IMR-90 (cell line): ENCODE measurements at regions not wholly inside any gene's neighbourhood (a gene's known extent, or its start where the extent isn't known, plus 50 kb on each side); places are given as distances from the start of the nearest gene placed in this dataset.

Source experiments
- ATAC-seq: fragments of 200-7000 bp; cut with Tn5 transposase; 2 replicates; pipeline ENCODE4 v1.9.1; 2020; ENCODE audit warnings: low read depth, mild to moderate bottlenecking, moderate library complexity
- BruUV-seq: library from RNA; stranded (reverse); fragments of 400-500 nt; replicated peaks from 2 replicates; lab custom pipeline; 2021; lab: Mats Ljungman, UMichigan
- CTCF ChIA-PET: fragments of 300-600 bp; formaldehyde crosslinking; extraction: SDS; loops from one replicate; lab custom pipeline; 2021; ENCODE audit warnings: antibody characterized with exemption; lab: Yijun Ruan, JAX
- POLR2A ChIA-PET: fragments of 300-600 bp; sonication (Branson Sonifier 250); formaldehyde crosslinking; loops from one replicate; lab custom pipeline; 2022; ENCODE audit warnings: antibody characterized with exemption; ENCODE audit not compliant: unreplicated experiment; lab: Charles Lee
- DNase-seq: peaks from one replicate; pipeline ENCODE4 v3.0.0; 2013
- H2AFZ ChIP-seq: replicated peaks from 2 replicates; pipeline ENCODE3; 2013; ENCODE audit warnings: low read length, mild to moderate bottlenecking; ENCODE audit not compliant: poor library complexity
- H2AK5ac ChIP-seq: 2 replicates; pipeline ENCODE4 v1.6.1; 2013; ENCODE audit warnings: low read depth, low read length, inconsistent platforms
- H2AK9ac ChIP-seq: replicated peaks from 2 replicates; pipeline ENCODE3; 2013; ENCODE audit warnings: mild to moderate bottlenecking, low read depth, low read length, moderate library complexity; ENCODE audit not compliant: poor library complexity
- H2BK120ac ChIP-seq: 2 replicates; pipeline ENCODE4 v1.6.1; 2013; ENCODE audit warnings: low read depth, low read length, inconsistent platforms
- H2BK15ac ChIP-seq: 3 replicates; pipeline ENCODE4 v1.6.1; 2013; ENCODE audit warnings: low read depth, low read length, inconsistent platforms
- H2BK20ac ChIP-seq: 2 replicates; pipeline ENCODE4 v1.6.1; 2013; ENCODE audit warnings: low read depth, mild to moderate bottlenecking, inconsistent platforms, low read length, moderate library complexity
- H2BK5ac ChIP-seq: 2 replicates; pipeline ENCODE4 v1.6.1; 2013; ENCODE audit warnings: mild to moderate bottlenecking, low read depth, low read length, inconsistent platforms; ENCODE audit not compliant: poor library complexity, severe bottlenecking
- H3K14ac ChIP-seq: replicated peaks from 2 replicates; pipeline ENCODE4 v1.6.1; 2013; ENCODE audit warnings: low read depth, low read length, inconsistent platforms
- H3K18ac ChIP-seq: 2 replicates; pipeline ENCODE4 v1.6.1; 2013; ENCODE audit warnings: low read depth, low read length, control low read depth
- H3K23ac ChIP-seq: 2 replicates; pipeline ENCODE4 v1.6.1; 2013; ENCODE audit warnings: low read depth, low read length, inconsistent platforms
- H3K27ac ChIP-seq: 2 replicates; pipeline ENCODE4 v1.5.1; 2013; ENCODE audit warnings: mild to moderate bottlenecking, control low read depth, low read length; ENCODE audit not compliant: insufficient read depth
- H3K27me3 ChIP-seq: 2 replicates; pipeline ENCODE4 v1.6.1; 2013; ENCODE audit warnings: low read length; ENCODE audit not compliant: control insufficient read depth, insufficient read depth
- H3K36me3 ChIP-seq: 2 replicates; pipeline ENCODE4 v1.6.1; 2013; ENCODE audit warnings: low read length, mixed read lengths; ENCODE audit not compliant: control insufficient read depth, insufficient read depth
- H3K4ac ChIP-seq: 2 replicates; pipeline ENCODE4 v1.6.1; 2013; ENCODE audit warnings: low read depth, low read length, inconsistent platforms
- H3K4me1 ChIP-seq: 2 replicates; pipeline ENCODE4 v1.6.1; 2013; ENCODE audit warnings: low read length, mixed read lengths; ENCODE audit not compliant: control insufficient read depth, insufficient read depth
- H3K4me2 ChIP-seq: 2 replicates; pipeline ENCODE4 v1.6.1; 2013; ENCODE audit warnings: low read depth, mild to moderate bottlenecking, control low read depth, low read length, moderate library complexity
- H3K4me3 ChIP-seq: 2 replicates; pipeline ENCODE4 v1.5.1; 2013; ENCODE audit warnings: low read depth, mild to moderate bottlenecking, control low read depth, low read length, moderate library complexity; ENCODE audit not compliant: insufficient read depth
- H3K56ac ChIP-seq: 2 replicates; pipeline ENCODE4 v1.6.1; 2013; ENCODE audit warnings: low read length, inconsistent platforms; ENCODE audit not compliant: insufficient read depth; ENCODE audit errors: extremely low read depth
- H3K79me1 ChIP-seq, 2 experiments: 2 replicates each; pipeline ENCODE4 v1.6.1; 2013; ENCODE audit warnings: low read length in 2 of 2, inconsistent platforms in 1 of 2, low read depth in 1 of 2
- H3K9ac ChIP-seq: 2 replicates; pipeline ENCODE4 v1.6.1; 2013; ENCODE audit warnings: low read depth, low read length, control low read depth
- H3K9me1 ChIP-seq: 2 replicates; pipeline ENCODE4 v1.6.1; 2013; ENCODE audit warnings: low read length, inconsistent platforms; ENCODE audit not compliant: insufficient read depth
- H3K9me3 ChIP-seq: 2 replicates; pipeline ENCODE4 v1.6.1; 2013; ENCODE audit warnings: low read length; ENCODE audit not compliant: control insufficient read depth, insufficient read depth
- H4K20me1 ChIP-seq: 2 replicates; pipeline ENCODE4 v1.6.1; 2013; ENCODE audit warnings: low read length, inconsistent platforms; ENCODE audit not compliant: insufficient read depth
- H4K5ac ChIP-seq: 2 replicates; pipeline ENCODE4 v1.6.1; 2013; ENCODE audit warnings: mild to moderate bottlenecking, low read depth, low read length, control low read depth
- H4K8ac ChIP-seq, 2 experiments: 2 replicates each; pipeline ENCODE4 v1.6.1; 2013; ENCODE audit warnings: low read depth in 2 of 2, low read length in 2 of 2, control low read depth in 1 of 2, inconsistent platforms in 1 of 2
- H4K91ac ChIP-seq: 2 replicates; pipeline ENCODE4 v1.6.1; 2013; ENCODE audit warnings: low read depth, low read length, inconsistent platforms; ENCODE audit not compliant: insufficient read depth
- CEBPB ChIP-seq: IDR thresholded peaks from 2 replicates; pipeline ENCODE4 v1.6.1; 2012; ENCODE audit warnings: low read depth, low read length, improper control_type of control experiment
- MAFK ChIP-seq: IDR thresholded peaks from 2 replicates; pipeline ENCODE4 v1.6.1; 2012; ENCODE audit warnings: low read depth, low read length, improper control_type of control experiment
- NFE2L2 ChIP-seq: fragments of 150-350 bp; IDR thresholded peaks from 2 replicates; pipeline ENCODE4 v1.6.1; 2016; ENCODE audit warnings: low read depth, mild to moderate bottlenecking, low read length
- RAD21 ChIP-seq: IDR thresholded peaks from 2 replicates; pipeline ENCODE4 v1.6.1; 2012; ENCODE audit warnings: low read length, improper control_type of control experiment
- RFX5 ChIP-seq: IDR thresholded peaks from 2 replicates; pipeline ENCODE4 v1.8.0; 2012; ENCODE audit warnings: low read depth, mild to moderate bottlenecking, low read length, moderate library complexity
- dilution Hi-C: fragments of 300-500 bp; cut with HindIII; formaldehyde crosslinking; loops from one replicate; pipeline ENCODE4 v1.14.3; 2018; ENCODE audit warnings: low sequenced_read_pairs; ENCODE audit not compliant: unreplicated experiment
- in situ Hi-C: fragments of 300-500 bp; cut with MboI; formaldehyde crosslinking; loops from 3 replicates; pipeline ENCODE4 v1.14.3; 2019; ENCODE audit warnings: low sequenced_read_pairs, inconsistent platforms, mixed read lengths
- intact Hi-C: fragments of 100-400 bp; cut with micrococcal nuclease; formaldehyde crosslinking; loops from 2 replicates; pipeline ENCODE4 v1.10.0; 2022

- POLR2A ChIA-PET, result no interaction called here
- in situ Hi-C loops (no loop called here), dilution Hi-C loops (no loop called here), intact Hi-C loops (no loop called here)
- no TSS peak for BruUV-seq
- Histone ChIP-seq H2AK9ac (no peak overlapping the region), H2BK20ac (no peak overlapping the region), H3K79me1 (no peaks in the 10 kb centered on the region), H2BK5ac (no peak overlapping the region), H3K9ac (no peak overlapping the region), H3K36me3 (no peaks in the 10 kb centered on the region), H3K27me3 (peaks cover 6% of the 10 kb centered on the region), H3K56ac (no peak overlapping the region), H4K5ac (no peak overlapping the region), H3K4ac (no peak overlapping the region), H3K18ac (no peak overlapping the region), H4K8ac (no peak overlapping the region), H3K9me3 (no peaks in the 10 kb centered on the region), H2AK5ac (no peak overlapping the region), H3K23ac (no peak overlapping the region), H4K20me1 (no peaks in the 10 kb centered on the region), H3K14ac (no peak overlapping the region), H2BK15ac (no peak overlapping the region), H2AFZ (no peak overlapping the region), H3K9me1 (no peaks in the 10 kb centered on the region), H3K4me3 (no peak overlapping the region), H3K27ac (no peak overlapping the region), H3K4me1 (no peaks in the 10 kb centered on the region), H4K91ac (no peak overlapping the region), H2BK120ac (no peak overlapping the region), H3K4me2 (no peak overlapping the region)
- no peak for DNase-seq
- CTCF ChIA-PET, result no interaction called here
- TF ChIP-seq MAFK (no peak), RAD21 (no peak), RFX5 (no peak), CEBPB (no peak), NFE2L2 (no peak)
- ATAC-seq, result no peak
Observed at GRCh38 chr2:121162893-121163292, 122.1 kb downstream of the TFCP2L1 start.
